ENCODE measurements at regions not wholly inside any gene's neighbourhood (a gene's known extent, or its start where the extent isn't known, plus 50 kb on each side); places are given as distances from the start of the nearest gene placed in this dataset.

GRCh38 chr12:118922405-118922804 lies 58.9 kb upstream of the SRRM4 start:
- TF ChIP-seq CTCF (IDR thresholded peaks at IDR 0.05 in 8 of 11, conservative IDR thresholded peaks at IDR 0.05 in 3 of 11) = no peak
- TF ChIP-seq POLR2A (IDR thresholded peaks at IDR 0.05) = no peak

Measured in spleen (tissue), 7 donors.